ENCODE measurements at regions not wholly inside any gene's neighbourhood (a gene's known extent, or its start where the extent isn't known, plus 50 kb on each side); places are given as distances from the start of the nearest gene placed in this dataset.

DNA sequence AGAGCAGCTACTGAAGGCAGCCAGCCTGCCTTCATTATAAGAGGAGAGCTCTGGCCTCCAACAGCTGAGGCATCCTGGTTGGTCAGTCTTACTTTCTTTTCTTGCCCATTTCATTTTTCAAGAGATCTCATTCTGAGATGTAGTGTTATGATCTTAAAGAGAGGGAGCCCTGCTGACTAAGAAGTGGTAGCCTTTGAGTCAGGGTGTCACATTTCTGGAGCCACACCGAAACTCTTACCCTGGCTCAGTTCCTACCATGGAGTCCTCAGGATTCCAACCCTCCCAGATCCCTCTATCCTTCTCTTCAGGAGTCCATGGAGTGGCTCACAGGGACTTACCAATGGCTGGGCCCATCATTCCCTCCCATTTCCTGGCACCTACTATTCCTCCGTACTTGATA lies 386.1 kb upstream of the LARGE1 start:
- Histone ChIP-seq H3K27me3 (ENCODE audit: insufficient read depth, low read length) (peaks cover 2% of the 10 kb centered on the region), H2AFZ (ENCODE audit: low read depth, low read length) (no peak overlapping the region), H3K36me3 (ENCODE audit: insufficient read depth, low read length) (no peaks in the 10 kb centered on the region), H3K4me3 (ENCODE audit: low read length) (no peak overlapping the region), H3K9me3 (ENCODE audit: low read length) (no peaks in the 10 kb centered on the region), H3K4me1 (ENCODE audit: insufficient read depth, low read length) (no peaks in the 10 kb centered on the region)

DNA sequence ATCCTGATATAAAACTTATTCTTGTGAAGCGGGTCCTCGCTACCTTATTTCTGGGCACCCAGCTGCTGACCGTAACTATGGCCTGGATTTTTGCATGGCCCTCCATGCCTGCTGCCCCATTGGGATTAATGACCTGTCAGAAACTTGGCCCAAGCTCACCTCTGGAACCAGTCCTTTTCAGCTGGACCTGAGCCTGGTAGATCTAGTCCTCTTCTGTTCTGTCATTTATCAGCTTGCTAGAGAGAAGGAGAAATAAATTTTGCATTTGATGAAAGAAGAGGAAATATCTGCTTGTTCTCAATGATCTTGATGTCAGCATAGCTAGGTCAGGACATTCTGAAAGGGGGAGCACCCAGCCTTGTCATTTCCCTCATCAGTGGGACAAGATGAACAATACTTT lies 387.8 kb upstream of the LARGE1 start:
- H3K9me3 ChIP-seq (ENCODE audit: low read length) = no peaks in the 10 kb centered on the region
- no peak overlapping the region for H2AFZ ChIP-seq (ENCODE audit: low read depth, low read length)
- no peaks in the 10 kb centered on the region for H3K4me1 ChIP-seq (ENCODE audit: insufficient read depth, low read length)
- H3K27me3 ChIP-seq (ENCODE audit: insufficient read depth, low read length) = no peaks in the 10 kb centered on the region
- H3K36me3 ChIP-seq (ENCODE audit: insufficient read depth, low read length) = no peaks in the 10 kb centered on the region
- no peak overlapping the region for H3K4me3 ChIP-seq (ENCODE audit: low read length)

DNA sequence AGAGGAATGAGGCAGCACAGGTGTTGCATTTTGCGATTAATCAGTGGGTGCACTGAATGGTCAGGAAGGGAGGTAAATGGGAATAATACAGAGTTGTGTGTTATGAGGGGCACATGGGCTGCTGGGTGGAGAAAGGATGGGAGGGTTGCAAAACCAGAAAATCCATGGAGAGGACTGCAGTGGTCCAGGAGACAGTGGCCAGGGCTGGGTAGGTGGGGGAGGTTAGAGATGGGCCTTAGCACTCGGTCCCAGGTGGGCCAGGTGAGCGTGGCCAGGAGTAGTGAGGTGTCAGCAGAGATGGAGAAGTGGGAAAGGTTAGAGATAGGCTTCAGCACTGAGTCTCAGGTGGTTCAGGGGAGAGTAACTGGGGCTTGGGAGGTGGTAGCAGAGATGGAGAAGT lies 399.1 kb upstream of the LARGE1 start:
- no peak overlapping the region for H3K4me3 ChIP-seq (ENCODE audit: low read length)
- H3K9me3 ChIP-seq (ENCODE audit: low read length) = no peaks in the 10 kb centered on the region
- no peaks in the 10 kb centered on the region for H3K27me3 ChIP-seq (ENCODE audit: insufficient read depth, low read length)
- no peaks in the 10 kb centered on the region for H3K36me3 ChIP-seq (ENCODE audit: insufficient read depth, low read length)
- no peaks in the 10 kb centered on the region for H3K4me1 ChIP-seq (ENCODE audit: insufficient read depth, low read length)
- no peak overlapping the region for H2AFZ ChIP-seq (ENCODE audit: low read depth, low read length)

DNA sequence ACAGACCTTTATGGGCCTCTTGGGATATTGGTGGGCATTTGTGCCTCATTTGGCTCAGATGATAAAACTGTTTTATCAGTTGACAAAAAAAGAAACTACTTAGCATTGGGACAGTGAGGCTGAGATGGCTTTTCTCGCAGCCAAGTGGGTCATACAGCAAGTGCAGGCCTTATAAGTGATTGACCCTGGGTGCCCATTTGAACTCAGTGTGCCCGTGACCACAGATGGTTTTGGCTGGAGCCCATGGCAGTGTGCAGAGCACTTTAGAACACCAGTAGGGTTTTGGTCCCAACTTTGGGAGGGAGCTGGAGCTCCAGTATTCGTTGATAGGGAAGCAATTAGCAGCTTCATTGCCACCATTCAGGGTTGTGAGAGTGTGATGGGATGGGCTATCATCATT lies 404.5 kb upstream of the LARGE1 start:
- no peaks in the 10 kb centered on the region for H3K4me1 ChIP-seq (ENCODE audit: insufficient read depth, low read length)
- no peaks in the 10 kb centered on the region for H3K9me3 ChIP-seq (ENCODE audit: low read length)
- H2AFZ ChIP-seq (ENCODE audit: low read depth, low read length) = no peak overlapping the region

DNA sequence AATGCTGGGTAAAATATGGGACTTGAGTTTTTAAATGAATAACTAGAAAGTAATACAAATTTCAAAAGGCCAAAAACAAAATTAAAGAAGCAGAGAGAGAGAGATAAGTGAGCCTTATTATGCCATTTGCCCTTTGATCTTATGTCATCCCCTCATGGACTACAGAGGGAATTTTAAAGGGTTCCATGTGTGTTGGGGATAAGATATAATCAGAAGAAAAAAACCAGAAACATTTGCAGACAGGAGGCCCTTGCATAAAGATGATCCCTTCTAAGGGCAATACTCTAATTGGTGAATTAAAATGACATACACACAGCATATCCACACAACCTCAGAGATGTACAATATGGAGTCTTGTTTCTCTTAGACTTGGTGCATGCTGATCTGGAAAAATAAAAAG lies 406.6 kb upstream of the LARGE1 start:
- H3K4me1 ChIP-seq (ENCODE audit: insufficient read depth, low read length) = no peaks in the 10 kb centered on the region
- no peak overlapping the region for H3K4me3 ChIP-seq (ENCODE audit: low read length)
- no peaks in the 10 kb centered on the region for H3K9me3 ChIP-seq (ENCODE audit: low read length)
- no peaks in the 10 kb centered on the region for H3K36me3 ChIP-seq (ENCODE audit: insufficient read depth, low read length)
- no peak overlapping the region for H2AFZ ChIP-seq (ENCODE audit: low read depth, low read length)
- no peaks in the 10 kb centered on the region for H3K27me3 ChIP-seq (ENCODE audit: insufficient read depth, low read length)

More for the DNA sequence above, 404.5 kb upstream of the LARGE1 start:
- Histone ChIP-seq H3K36me3 (ENCODE audit: insufficient read depth, low read length) (no peaks in the 10 kb centered on the region), H3K27me3 (ENCODE audit: insufficient read depth, low read length) (no peaks in the 10 kb centered on the region), H3K4me3 (ENCODE audit: low read length) (no peak overlapping the region)

DNA sequence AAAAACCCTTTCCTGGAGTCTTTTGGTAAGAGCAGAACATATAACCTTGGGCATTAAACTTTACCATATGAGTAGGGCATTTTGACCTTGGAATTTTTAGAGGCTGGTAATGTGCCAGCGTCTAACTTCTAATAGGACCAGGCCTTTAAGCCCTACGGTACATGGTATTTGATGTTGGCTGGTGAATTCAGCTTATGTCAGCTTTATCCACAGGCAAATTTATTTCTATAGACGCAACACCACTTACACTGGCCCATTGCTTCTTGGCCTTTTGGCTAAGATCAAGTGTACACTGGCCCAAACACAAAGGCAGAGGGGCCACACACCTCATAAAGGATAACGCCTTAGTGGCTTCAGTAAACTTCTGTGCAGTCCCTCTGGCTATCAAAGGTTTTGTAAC lies 410.2 kb upstream of the LARGE1 start:
- no peaks in the 10 kb centered on the region for H3K9me3 ChIP-seq (ENCODE audit: low read length)

DNA sequence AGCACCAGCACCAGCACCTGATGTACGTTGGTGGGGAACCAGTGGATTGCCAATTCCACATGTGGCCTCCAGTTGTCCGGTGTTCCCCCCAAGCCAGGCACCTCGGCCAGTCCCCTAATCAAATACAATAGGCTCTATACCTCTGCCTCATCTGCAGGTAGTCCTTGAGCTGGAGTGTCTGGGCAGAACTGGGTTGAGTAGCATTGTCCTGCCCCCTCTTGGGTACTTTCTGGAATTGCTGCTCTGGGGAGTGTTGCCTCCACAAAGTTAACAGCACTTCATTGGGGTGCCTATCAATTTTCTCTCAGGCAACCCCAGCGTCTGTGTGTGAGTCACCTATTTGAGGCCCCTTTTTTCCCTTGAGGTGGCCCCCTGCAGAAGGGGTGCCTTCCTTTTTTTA lies 413.0 kb upstream of the LARGE1 start:
- no peaks in the 10 kb centered on the region for H3K4me1 ChIP-seq (ENCODE audit: insufficient read depth, low read length)
- no peak overlapping the region for H3K4me3 ChIP-seq (ENCODE audit: low read length)
- H3K27me3 ChIP-seq (ENCODE audit: insufficient read depth, low read length) = no peaks in the 10 kb centered on the region
- no peaks in the 10 kb centered on the region for H3K36me3 ChIP-seq (ENCODE audit: insufficient read depth, low read length)
- peaks cover 2% of the 10 kb centered on the region for H3K9me3 ChIP-seq (ENCODE audit: low read length)
- no peak overlapping the region for H2AFZ ChIP-seq (ENCODE audit: low read depth, low read length)

More for the DNA sequence above, 410.2 kb upstream of the LARGE1 start:
- H2AFZ ChIP-seq (ENCODE audit: low read depth, low read length) = no peak overlapping the region
- H3K4me3 ChIP-seq (ENCODE audit: low read length) = no peak overlapping the region
- no peaks in the 10 kb centered on the region for H3K27me3 ChIP-seq (ENCODE audit: insufficient read depth, low read length)
- H3K36me3 ChIP-seq (ENCODE audit: insufficient read depth, low read length) = no peaks in the 10 kb centered on the region
- no peaks in the 10 kb centered on the region for H3K4me1 ChIP-seq (ENCODE audit: insufficient read depth, low read length)

DNA sequence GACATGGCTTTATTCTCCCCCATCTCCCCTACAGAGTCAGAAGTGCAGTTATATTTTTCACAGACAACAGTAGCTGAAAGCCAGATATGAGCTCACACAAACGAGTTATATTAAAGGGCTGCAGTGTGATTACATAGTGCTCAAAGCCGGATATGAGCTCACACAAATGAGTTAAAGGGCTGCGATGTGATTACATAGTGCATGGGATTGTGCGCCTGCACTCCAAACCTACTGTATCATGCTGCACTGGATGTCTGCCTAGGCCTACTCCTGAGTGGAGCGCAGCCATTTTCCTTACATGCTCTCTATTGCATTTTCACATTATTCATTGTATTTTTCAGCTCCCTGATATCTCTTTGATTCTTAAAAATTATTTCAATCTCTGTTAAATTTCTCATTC lies 414.6 kb upstream of the LARGE1 start:
- Histone ChIP-seq H3K4me3 (ENCODE audit: low read length) (no peak overlapping the region), H3K36me3 (ENCODE audit: insufficient read depth, low read length) (no peaks in the 10 kb centered on the region), H2AFZ (ENCODE audit: low read depth, low read length) (no peak overlapping the region), H3K4me1 (ENCODE audit: insufficient read depth, low read length) (no peaks in the 10 kb centered on the region), H3K9me3 (ENCODE audit: low read length) (peaks cover 2% of the 10 kb centered on the region), H3K27me3 (ENCODE audit: insufficient read depth, low read length) (no peaks in the 10 kb centered on the region)

DNA sequence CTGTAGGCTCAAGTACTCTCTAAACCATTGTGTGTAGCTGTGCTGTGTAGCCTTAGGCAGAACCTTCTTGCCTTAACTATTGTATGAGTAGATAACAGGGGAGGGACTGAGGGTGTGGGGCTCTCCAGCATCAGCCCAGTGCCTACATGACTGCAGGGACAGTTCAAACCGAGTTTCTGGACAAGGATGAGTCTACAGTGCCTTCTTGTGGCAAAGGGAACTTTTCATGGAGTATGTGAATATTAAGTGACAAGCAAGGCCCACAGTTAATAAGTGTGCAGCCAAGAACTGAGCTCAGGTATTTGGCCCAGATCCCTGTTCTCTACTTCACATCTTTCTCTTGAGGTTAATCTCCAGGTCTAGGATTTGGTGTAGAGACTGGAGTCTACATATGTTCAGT lies 424.4 kb upstream of the LARGE1 start:
- H3K9me3 ChIP-seq (ENCODE audit: low read length) = no peaks in the 10 kb centered on the region
- no peak overlapping the region for H3K4me3 ChIP-seq (ENCODE audit: low read length)
- H2AFZ ChIP-seq (ENCODE audit: low read depth, low read length) = no peak overlapping the region
- H3K4me1 ChIP-seq (ENCODE audit: insufficient read depth, low read length) = no peaks in the 10 kb centered on the region
- H3K27me3 ChIP-seq (ENCODE audit: insufficient read depth, low read length) = no peaks in the 10 kb centered on the region
- H3K36me3 ChIP-seq (ENCODE audit: insufficient read depth, low read length) = no peaks in the 10 kb centered on the region

DNA sequence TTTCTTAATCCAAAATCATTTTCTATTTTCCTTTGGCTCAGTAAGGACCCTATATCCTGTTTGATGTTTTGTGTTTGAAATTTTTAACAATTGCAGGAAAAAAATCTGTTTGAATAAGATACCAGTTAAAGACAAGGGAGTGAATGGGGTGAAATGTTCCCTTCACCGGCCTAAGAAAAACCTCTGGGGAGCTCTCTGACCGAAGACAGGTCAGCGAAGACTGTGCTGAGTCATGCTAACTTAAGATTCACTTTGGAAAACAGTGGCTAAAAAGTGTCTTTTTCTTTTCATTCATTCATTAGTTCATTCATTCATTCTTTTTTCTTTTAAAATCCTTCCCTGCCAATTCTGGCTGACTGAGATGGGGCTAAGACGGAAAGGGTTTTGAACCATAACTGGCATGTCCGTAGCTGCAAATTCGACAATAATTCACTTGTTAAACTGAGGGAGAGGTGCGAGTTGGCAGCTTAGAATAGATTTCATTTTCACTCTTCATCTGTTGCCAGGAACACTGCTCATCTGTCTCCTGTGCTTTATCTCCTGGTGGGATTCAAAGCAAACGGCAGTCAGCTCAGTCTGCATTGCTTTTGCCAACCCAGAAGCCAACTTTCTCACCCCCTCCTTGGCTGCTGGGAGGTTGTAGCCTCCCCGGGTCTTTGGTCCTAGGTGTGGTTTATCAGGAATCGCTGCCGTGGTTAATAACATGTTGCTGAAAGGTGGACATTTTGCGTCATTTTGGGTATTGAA lies 434.0 kb upstream of the LARGE1 start:
- Histone ChIP-seq H3K36me3 (ENCODE audit: insufficient read depth, low read length) (no peaks in the 10 kb centered on the region), H3K9me3 (ENCODE audit: low read length) (no peaks in the 10 kb centered on the region), H3K4me3 (ENCODE audit: low read length) (no peak overlapping the region), H2AFZ (ENCODE audit: low read depth, low read length) (no peak overlapping the region), H3K27me3 (ENCODE audit: insufficient read depth, low read length) (no peaks in the 10 kb centered on the region), H3K4me1 (ENCODE audit: insufficient read depth, low read length) (no peaks in the 10 kb centered on the region)

DNA sequence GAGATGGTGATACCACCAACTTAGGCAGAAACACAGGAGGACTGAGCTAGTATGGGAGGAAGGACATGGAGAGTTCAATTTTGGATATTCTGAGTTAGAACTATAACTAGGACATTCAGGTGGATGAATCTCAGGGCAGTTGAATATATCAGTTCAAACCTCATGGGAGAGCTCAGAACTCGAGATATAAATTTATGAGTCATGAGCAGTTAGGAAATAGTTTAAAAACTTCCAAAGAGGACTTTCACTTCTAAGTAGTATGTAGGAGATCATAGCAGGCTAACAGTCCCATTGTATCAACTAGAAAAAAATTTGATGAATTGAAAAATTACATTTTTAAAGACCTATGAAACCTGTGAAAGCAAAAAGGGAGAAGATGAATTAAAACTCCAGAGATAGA lies 436.2 kb upstream of the LARGE1 start:
- Histone ChIP-seq H3K27me3 (ENCODE audit: insufficient read depth, low read length) (no peaks in the 10 kb centered on the region), H3K4me3 (ENCODE audit: low read length) (no peak overlapping the region), H2AFZ (ENCODE audit: low read depth, low read length) (no peak overlapping the region), H3K9me3 (ENCODE audit: low read length) (no peaks in the 10 kb centered on the region), H3K36me3 (ENCODE audit: insufficient read depth, low read length) (no peaks in the 10 kb centered on the region), H3K4me1 (ENCODE audit: insufficient read depth, low read length) (no peaks in the 10 kb centered on the region)

DNA sequence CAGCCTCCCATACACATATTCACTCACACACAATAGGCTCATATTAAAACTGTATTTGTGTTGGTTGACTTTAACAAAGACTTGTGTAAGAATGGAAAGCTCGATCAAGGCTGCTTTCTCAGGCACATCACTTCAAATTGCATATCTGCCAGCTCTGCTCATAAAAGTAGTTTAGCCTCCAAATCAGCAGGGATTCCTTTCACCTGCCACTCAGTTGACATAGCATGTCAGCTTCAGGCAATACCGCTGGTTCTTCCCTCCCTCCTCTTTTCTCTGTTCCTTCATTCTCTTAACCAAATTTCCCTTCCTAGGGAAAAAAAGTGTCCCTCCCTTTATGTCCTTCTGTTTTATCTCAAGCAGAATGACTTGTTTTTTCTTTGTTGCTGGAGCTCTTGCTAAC lies 450.4 kb upstream of the LARGE1 start:
- Histone ChIP-seq H3K27me3 (ENCODE audit: insufficient read depth, low read length) (peaks cover 2% of the 10 kb centered on the region), H2AFZ (ENCODE audit: low read depth, low read length) (no peak overlapping the region), H3K4me1 (ENCODE audit: insufficient read depth, low read length) (peaks cover 7% of the 10 kb centered on the region), H3K36me3 (ENCODE audit: insufficient read depth, low read length) (no peaks in the 10 kb centered on the region), H3K4me3 (ENCODE audit: low read length) (no peak overlapping the region), H3K9me3 (ENCODE audit: low read length) (no peaks in the 10 kb centered on the region)

DNA sequence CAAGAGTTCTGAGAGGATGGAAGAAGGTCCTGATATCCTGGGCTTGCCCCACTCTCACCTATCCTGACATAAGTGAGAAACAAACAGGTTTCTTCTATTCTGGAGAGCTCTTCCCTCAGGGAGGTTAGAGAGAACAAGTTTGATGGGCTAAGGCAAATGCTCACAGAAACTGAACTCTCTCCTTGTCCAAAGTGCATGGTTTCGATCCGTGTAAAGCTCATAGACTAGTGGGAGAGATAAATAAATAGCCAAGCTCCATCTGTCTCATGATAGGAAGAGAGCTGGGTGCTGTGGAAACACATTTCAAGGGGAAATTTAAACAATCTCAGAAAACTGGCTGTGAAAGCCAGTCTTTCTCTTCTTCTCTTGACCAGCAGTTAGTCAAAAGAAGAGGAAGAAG lies 459.5 kb upstream of the LARGE1 start:
- H3K27me3 ChIP-seq (ENCODE audit: insufficient read depth, low read length) = no peaks in the 10 kb centered on the region
- no peaks in the 10 kb centered on the region for H3K36me3 ChIP-seq (ENCODE audit: insufficient read depth, low read length)
- no peaks in the 10 kb centered on the region for H3K4me1 ChIP-seq (ENCODE audit: insufficient read depth, low read length)
- no peaks in the 10 kb centered on the region for H3K9me3 ChIP-seq (ENCODE audit: low read length)
- H3K4me3 ChIP-seq (ENCODE audit: low read length) = no peak overlapping the region
- no peak overlapping the region for H2AFZ ChIP-seq (ENCODE audit: low read depth, low read length)

DNA sequence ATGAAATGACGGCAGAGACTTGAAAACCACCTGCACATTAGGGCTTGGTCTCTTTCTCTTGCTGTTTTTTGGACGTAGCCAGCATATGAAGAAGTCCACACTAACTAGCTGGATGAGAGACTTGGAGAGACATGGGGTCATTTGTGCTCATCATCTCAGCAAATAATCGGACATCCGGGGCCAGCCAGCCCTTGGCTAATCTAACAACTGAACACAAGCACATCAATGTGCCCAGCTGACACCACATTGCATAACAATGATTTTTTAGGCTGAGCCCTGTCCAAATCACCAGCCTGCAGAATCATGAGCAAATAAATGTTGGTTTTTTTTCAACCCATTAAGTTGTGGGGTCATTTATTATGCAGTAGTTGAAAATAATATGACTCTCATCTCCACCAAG lies 460.3 kb upstream of the LARGE1 start:
- Histone ChIP-seq H3K4me3 (ENCODE audit: low read length) (no peak overlapping the region), H2AFZ (ENCODE audit: low read depth, low read length) (no peak overlapping the region), H3K36me3 (ENCODE audit: insufficient read depth, low read length) (no peaks in the 10 kb centered on the region), H3K27me3 (ENCODE audit: insufficient read depth, low read length) (no peaks in the 10 kb centered on the region), H3K4me1 (ENCODE audit: insufficient read depth, low read length) (no peaks in the 10 kb centered on the region), H3K9me3 (ENCODE audit: low read length) (no peaks in the 10 kb centered on the region)
